Activated CD4-positive, alpha-beta T cell treated with anti-CD3 and anti-CD28 coated beads, Interleukin-2, amount 50 U/mL, for 48 hours (primary cell): ENCODE measurements at regions not wholly inside any gene's neighbourhood (a gene's known extent, or its start where the extent isn't known, plus 50 kb on each side); places are given as distances from the start of the nearest gene placed in this dataset.
"Not testable (repeated sequence)": the region's sequence is repeated elsewhere in the genome, so short reads cannot be mapped to it uniquely, and the experiment has no call there.

Experiments
- DNase-seq, 2 experiments: peaks; one replicate each; pipeline ENCODE4 v3.0.0-alpha.2; 2020

- no peak for DNase-seq
Observed at GRCh38 chr7:101744588-101744987, 72.8 kb upstream of the CUX1 start.

- DNase-seq = no peak
Observed at GRCh38 chr7:101746314-101746713, 71.1 kb upstream of the CUX1 start.

DNA sequence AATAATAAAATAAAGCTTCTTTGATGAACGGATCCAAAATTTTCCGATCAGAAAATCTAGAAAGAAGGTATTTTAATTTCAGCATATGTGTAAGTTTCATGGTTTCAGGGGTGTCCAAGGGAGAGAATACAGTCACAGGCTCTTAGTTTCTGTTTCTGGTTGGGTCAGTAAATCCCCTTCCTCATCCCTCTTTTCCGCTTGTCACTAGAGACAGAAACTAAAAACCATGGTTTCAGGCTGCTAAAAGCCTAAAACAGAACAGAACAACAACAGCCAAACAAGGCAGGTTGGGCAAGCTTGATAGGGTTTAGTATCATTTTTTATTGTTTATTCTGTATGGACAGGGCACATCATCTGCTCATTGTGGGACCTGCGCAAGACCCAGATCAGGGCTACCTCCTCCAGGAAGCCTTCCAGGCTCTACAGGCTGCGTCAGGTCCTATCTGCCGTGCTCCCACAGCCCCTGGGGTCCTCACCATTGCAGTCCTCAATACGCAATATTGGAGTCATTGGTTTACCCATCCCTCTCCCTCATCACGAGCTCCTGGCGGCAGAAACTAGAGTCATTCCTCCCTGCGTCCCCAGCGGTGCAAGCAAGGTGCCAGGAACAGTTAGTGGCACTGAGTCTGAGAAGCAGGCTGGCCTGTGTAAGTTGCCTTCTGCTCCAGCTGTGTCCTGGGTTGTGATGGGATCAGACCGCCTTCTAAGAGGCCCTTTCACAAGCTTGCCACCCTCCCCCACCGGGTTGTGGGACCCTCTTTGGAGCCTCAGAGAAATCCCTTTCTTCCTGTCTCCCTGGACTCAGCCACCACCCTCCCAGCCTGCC, 70.2 kb upstream of the CUX1 start:
- DNase-seq = no peak

GRCh38 chr7:101747879-101748345, 69.5 kb upstream of the CUX1 start:
- DNase-seq = no peak

DNA sequence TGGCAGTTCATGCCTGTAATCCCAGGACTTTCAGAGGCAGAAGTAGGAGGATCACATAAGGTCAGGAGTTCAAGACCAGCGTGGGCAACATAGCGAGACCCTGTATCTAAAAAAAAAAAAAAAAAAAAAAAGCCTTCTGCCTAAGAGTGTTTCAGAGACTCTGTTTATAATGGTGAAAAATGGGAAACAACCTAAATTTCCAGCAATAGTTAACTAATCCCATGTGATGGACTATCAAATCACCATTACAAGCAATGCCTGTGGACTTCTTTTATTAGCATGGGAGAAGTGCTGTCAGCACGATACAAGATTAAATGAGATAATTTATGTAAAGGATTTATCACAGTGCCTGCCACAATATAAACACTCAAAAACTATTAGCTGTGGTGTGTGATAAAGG, 67.5 kb upstream of the CUX1 start:
- DNase-seq = no peak

DNA sequence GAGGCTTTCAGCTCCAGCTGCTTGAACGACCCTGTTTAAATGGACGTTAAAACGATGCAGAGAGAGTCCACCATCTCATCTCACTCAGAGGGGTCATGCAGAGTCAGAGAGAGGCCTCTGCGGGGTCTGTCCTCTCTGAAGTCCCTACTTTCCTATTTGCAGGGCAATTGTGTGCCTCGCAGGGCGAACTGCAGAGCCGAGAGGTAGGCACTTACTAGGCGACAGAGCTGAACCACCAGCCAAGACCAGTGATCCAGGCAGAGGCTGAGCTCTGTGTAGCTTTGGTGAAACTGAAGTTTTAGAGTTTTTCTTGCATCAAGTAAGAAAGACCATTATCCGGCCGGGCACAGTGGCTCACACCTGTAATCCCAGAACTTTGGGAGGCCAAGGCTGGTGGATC, 64.1 kb upstream of the CUX1 start:
- DNase-seq = no peak

DNA sequence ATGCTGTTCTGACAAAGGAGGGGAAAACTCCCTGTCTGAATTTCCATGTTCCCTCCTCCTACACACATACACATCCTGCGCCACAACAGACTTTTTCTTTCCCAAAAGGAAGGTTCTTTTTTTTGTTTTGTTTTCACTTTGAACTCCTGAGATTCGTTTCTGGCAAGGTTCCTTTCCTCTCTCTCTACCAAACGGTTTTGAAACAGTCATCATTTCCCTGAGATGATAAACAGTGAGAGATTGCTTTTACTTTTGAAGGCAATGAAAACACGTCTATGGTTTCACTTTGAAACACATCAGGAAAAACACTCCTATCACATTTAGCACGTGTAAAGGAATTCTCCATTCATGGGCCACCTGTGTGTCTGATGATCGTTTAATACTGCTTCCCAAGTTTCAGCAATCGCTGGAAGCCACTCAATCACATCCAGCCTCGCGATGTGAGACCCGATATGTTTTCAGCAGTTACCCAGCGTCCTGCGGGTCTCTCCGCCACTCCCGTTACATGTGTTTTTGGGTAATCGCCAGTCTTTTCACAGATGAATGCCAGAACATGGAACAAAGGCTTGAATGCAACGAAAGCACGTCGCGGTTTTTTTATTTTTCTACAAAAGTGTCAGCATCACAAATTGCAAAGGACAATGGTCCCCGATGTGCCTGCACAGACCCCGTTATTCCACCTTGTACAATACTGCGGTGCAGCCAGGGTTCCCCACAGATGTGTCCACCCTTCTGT, 62.8 kb upstream of the CUX1 start:
- peak; percentile 5 to 19 for DNase-seq

DNA sequence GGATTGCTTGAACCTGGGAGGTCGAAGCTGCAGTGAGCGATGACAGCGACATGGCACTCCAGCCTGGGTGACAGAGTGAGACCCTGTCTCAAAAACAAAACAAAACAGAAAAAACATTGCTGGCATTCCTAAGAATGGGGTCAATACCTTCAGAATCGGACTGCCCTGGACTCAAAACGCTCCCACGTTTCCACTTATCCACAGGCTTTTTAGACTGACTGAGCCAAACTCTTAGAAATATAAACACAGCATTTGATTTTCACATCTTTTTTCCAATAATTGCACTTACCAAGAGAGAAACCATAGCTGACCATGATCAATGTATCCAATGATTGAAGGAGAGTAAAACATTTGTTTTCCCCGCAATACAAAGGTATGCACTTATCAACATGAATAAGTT, 59.5 kb upstream of the CUX1 start:
- no peak for DNase-seq

- not testable (repeated sequence) for DNase-seq
Observed at GRCh38 chr7:101758519-101758918, 58.9 kb upstream of the CUX1 start.

DNA sequence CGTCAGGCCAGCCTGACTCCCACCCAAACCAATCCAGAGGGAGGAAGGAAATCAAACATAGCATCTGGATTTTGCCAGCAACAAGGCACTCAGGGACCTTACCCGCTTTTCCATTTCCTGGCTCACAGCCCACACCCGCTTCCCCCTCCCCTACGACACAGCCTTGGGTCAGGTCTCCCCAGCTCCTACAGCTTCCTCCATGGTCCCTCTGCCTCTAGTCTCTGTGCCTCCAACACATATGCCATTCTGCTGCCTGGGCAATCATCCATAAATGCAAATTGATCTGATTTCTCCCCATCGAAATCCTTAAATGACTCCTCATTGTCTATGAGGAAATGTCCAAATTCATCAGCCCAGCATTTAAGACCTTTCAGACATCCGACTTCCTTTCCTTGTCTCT, 53.2 kb upstream of the CUX1 start:
- DNase-seq = no peak

- no peak for DNase-seq
Observed at GRCh38 chr7:101767544-101767943, 49.9 kb upstream of the CUX1 start.
